Neural crest cell (in vitro differentiated cells): ENCODE measurements at regions not wholly inside any gene's neighbourhood (a gene's known extent, or its start where the extent isn't known, plus 50 kb on each side); places are given as distances from the start of the nearest gene placed in this dataset.

Experiments used
- DNase-seq: peaks from one replicate; pipeline ENCODE4 v3.0.0; 2021; ENCODE audit warnings: low read depth, mixed read lengths, low spot score
- H3K27ac Mint-ChIP-seq: one replicate; pipeline ENCODE4 v1.8.0; 2021; ENCODE audit warnings: mild to moderate bottlenecking, mixed read lengths; ENCODE audit not compliant: unreplicated experiment
- H3K27me3 Mint-ChIP-seq: 2 replicates; pipeline ENCODE4 v1.8.0; 2021; ENCODE audit warnings: low read depth, mild to moderate bottlenecking, mixed read lengths
- H3K36me3 Mint-ChIP-seq: 2 replicates; pipeline ENCODE4 v1.8.0; 2021; ENCODE audit warnings: low read depth, mild to moderate bottlenecking, mixed read lengths
- H3K4me1 Mint-ChIP-seq: 2 replicates; pipeline ENCODE4 v1.8.0; 2021; ENCODE audit warnings: mixed read lengths
- H3K4me3 Mint-ChIP-seq: one replicate; pipeline ENCODE4 v1.8.0; 2021; ENCODE audit warnings: mild to moderate bottlenecking, mixed read lengths
- H3K9me3 Mint-ChIP-seq: 2 replicates; pipeline ENCODE4 v1.8.0; 2021; ENCODE audit warnings: mixed read lengths
- TF ChIP-seq, protein P1 (sequence below): fragments of 200-600 bp; sonication (generic); conservative IDR thresholded peaks from 2 replicates; pipeline ENCODE4 v1.5.0; 2021; ENCODE audit warnings: antibody characterized with exemption, mild to moderate bottlenecking

DNA sequence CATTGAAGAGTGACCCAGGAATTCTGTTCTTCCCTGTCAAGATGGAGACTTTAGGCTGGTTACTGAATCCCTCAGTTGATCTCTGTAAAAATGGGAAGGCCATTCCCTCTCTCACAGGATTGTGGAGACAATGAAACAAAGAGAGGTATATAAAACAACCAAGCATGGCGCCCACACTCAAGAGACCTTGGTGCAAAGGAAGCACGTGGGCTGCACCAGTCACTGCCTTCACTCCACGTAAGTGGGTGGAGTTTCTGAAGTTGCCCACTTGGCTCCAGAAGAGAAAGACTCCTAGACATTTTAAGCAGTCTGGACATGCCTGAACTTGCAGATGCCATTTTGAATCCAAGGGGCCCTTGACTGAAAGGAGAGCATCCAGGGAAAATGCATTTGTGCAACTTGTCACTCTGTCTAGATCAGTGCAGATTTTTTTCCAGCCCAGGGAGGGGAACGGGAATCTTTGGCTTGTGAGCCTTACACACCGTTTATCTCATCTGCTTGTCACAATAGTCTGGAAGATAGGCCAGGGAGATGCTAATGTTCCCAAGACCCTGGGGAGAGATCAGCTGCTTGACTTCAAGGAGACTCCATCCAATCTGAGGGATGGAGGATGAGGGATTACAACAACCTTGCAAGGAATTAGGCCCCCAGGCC, 96.9 kb upstream of the TBX3 start:
- no peak for DNase-seq
- H3K4me3 Mint-ChIP-seq = no peak overlapping the region
- peaks cover 14% of the 10 kb centered on the region for H3K4me1 Mint-ChIP-seq
- no peaks in the 10 kb centered on the region for H3K9me3 Mint-ChIP-seq
- TF ChIP-seq, protein P1, sequence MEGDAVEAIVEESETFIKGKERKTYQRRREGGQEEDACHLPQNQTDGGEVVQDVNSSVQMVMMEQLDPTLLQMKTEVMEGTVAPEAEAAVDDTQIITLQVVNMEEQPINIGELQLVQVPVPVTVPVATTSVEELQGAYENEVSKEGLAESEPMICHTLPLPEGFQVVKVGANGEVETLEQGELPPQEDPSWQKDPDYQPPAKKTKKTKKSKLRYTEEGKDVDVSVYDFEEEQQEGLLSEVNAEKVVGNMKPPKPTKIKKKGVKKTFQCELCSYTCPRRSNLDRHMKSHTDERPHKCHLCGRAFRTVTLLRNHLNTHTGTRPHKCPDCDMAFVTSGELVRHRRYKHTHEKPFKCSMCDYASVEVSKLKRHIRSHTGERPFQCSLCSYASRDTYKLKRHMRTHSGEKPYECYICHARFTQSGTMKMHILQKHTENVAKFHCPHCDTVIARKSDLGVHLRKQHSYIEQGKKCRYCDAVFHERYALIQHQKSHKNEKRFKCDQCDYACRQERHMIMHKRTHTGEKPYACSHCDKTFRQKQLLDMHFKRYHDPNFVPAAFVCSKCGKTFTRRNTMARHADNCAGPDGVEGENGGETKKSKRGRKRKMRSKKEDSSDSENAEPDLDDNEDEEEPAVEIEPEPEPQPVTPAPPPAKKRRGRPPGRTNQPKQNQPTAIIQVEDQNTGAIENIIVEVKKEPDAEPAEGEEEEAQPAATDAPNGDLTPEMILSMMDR = no peak
- H3K36me3 Mint-ChIP-seq = no peaks in the 10 kb centered on the region
- H3K27ac Mint-ChIP-seq = no peak overlapping the region
- no peaks in the 10 kb centered on the region for H3K27me3 Mint-ChIP-seq

DNA sequence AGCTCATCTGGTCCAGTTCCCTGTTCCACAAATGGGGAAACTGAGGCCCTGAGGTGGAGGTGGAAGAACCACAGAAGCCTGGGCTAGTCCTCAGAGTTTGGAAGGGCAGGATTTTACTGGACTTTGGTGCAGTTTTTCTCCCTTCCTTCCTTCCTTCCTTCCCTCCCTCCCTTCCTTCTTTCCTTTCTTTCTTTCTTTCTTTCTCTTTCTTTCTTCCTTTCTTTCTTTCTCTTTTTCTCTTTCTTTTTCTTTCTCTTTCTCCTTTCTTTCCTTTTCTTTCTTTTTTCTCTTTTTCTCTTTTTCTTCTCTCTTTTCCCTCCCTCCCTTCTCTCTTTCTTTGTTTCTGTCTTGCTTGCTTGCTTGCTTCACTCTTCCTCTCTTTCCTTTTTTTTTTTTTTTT, 95.7 kb upstream of the TBX3 start:
- peaks cover 3% of the 10 kb centered on the region for H3K9me3 Mint-ChIP-seq
- TF ChIP-seq, protein P1 = no peak
- no peak overlapping the region for H3K27ac Mint-ChIP-seq
- DNase-seq = no peak
- H3K4me3 Mint-ChIP-seq = no peak overlapping the region
- no peaks in the 10 kb centered on the region for H3K27me3 Mint-ChIP-seq
- peaks cover 11% of the 10 kb centered on the region for H3K4me1 Mint-ChIP-seq
- no peaks in the 10 kb centered on the region for H3K36me3 Mint-ChIP-seq

DNA sequence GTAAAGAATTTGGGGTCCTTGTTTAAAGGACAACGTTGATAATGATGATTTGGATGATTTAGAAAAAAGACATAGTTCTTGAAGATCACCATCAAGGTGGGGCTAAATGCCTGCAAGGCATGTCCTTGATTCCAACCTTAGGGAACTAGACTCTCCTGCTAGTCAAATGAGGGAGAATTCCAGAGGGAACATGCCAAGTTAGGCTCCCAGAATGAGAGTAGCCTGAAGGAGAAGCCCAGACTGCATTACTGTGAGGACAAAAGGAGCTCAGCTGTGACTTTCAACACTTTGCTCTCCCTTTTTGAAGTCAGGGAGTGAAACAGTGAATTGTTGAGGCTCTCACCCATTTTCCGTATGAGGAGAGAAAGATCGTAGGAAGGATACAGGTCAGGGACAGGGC, 95.2 kb upstream of the TBX3 start:
- Mint-ChIP-seq H3K27me3 (no peaks in the 10 kb centered on the region), H3K36me3 (no peaks in the 10 kb centered on the region), H3K9me3 (peaks cover 4% of the 10 kb centered on the region), H3K4me1 (peaks cover 6% of the 10 kb centered on the region), H3K4me3 (no peak overlapping the region), H3K27ac (no peak overlapping the region)
- DNase-seq = no peak
- TF ChIP-seq, protein P1 = no peak

DNA sequence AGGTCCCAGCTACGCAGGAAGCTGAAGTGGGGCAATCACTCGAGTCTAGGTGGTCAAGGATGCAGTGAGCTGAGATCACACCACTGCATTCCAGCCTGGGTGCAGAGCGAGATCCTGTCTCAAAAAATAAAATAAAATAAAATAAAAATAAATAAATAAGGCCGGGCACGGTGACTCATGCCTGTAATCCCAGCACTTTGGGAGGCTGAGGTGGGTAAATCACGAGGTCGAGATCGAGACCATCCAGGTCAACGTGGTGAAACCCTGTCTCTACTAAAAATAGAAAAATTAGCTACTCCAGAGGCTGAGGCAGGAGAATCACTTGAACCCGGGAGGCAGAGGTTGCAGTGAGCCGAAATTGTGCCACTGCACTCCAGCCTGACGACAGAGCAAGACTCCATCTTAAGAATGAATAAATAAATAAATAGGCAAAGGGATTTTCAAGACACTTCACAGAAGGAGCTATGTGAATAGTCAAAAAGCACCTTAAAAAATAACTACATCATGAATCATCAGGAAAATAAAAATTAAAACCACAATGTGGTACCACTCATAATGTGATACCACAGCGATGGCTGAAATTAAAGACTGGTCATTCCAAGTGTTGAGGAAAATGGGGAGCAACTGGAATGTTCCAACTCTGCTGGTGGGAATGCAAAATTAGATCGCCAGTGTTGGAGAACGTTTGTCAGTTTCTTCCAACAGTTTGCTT, 92.9 kb upstream of the TBX3 start:
- peaks cover 4% of the 10 kb centered on the region for H3K9me3 Mint-ChIP-seq
- no peak for DNase-seq
- no peak overlapping the region for H3K27ac Mint-ChIP-seq
- H3K4me1 Mint-ChIP-seq = no peaks in the 10 kb centered on the region
- H3K36me3 Mint-ChIP-seq = no peaks in the 10 kb centered on the region
- H3K4me3 Mint-ChIP-seq = no peak overlapping the region
- H3K27me3 Mint-ChIP-seq = no peaks in the 10 kb centered on the region
- TF ChIP-seq, protein P1 = no peak

DNA sequence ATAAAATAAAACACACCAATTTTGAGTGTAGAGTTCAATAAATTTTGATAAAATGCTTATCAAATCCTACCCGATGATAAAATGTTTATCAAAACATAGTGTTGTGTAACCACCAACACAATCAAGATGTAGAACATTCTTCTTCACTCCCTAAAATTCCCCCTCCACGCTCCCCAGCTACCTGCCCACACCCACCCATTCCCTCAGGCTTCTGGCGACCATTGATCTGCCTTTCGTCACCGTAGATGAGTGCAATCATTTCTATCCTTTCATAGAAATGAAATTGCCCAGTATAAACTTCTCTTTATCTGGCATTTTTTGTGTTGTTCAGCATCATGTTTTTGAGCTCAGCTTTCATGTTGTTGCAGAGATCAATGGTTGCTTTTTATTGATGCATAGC, 90.7 kb upstream of the TBX3 start:
- TF ChIP-seq, protein P1 = no peak
- no peak overlapping the region for H3K4me3 Mint-ChIP-seq
- H3K9me3 Mint-ChIP-seq = peaks cover 4% of the 10 kb centered on the region
- no peak for DNase-seq
- no peaks in the 10 kb centered on the region for H3K27me3 Mint-ChIP-seq
- no peak overlapping the region for H3K27ac Mint-ChIP-seq
- H3K36me3 Mint-ChIP-seq = no peaks in the 10 kb centered on the region
- no peaks in the 10 kb centered on the region for H3K4me1 Mint-ChIP-seq
